ENCODE measurements at regions not wholly inside any gene's neighbourhood (a gene's known extent, or its start where the extent isn't known, plus 50 kb on each side); places are given as distances from the start of the nearest gene placed in this dataset.

DNA sequence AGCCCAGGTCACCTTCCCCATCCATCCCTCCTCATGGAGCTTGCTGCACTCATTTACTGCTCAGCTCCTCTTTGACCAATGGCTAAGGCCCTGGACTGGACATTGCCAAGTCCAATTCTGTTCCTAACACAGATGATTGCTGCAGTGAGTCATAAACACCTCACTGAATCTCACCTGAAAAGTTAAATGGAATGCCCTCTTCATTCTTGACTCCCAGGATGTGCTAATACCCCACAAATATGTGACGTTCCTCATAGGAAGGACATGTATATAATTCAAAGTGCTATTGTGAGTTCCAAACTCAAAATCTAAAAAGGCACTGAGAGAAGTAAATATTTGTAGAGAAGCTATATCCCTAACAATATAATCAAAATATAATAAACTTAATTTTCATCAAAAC is 73.5 kb upstream of the DLX6 start:
- no peak for DNase-seq

DNA sequence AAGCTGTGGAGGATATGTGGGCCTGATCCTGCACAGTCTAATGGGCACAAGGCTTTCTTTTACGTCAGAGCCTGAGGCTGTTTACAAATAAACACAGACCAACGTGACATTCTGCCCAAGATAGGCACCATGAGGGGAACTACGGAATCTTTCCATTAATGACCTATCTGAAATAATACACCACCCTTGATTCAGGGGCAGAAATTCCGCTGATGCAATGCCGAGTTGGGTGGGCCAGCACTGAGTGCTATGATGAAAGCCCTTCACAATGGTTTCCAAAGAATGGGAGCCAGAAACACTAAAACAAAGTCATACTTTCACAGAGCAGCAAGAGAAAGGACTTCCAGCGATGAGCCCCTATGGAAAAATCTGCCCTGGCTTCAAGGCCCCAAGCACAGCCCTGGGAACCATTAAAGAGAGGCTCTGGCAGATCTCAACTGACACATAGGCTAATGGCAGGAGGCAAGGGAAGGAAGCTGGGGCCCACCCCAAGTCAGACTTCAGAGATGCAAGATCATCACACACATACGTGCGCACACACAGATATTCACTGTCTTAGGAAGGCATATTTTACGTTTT is 72.2 kb upstream of the DLX6 start:
- no peak for DNase-seq

DNA sequence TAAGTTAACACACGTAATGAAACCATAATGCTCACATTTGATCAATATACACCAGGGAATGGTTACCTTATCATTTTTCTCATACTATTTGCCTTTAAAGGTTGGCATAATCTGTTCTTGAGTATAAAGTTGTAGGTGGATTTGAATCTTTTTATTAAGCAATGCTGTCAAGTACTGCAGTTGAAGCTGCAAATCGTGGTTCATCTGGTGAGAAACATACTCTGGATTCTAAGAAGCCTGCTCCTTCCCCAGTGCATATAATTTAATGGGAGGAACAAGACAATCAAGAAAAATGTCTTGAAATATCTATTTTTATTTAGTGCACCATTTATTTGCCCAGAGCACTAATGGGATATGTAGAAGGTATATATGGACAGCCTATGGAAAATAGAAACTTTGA is 68.7 kb upstream of the DLX6 start:
- no peak for DNase-seq

DNA sequence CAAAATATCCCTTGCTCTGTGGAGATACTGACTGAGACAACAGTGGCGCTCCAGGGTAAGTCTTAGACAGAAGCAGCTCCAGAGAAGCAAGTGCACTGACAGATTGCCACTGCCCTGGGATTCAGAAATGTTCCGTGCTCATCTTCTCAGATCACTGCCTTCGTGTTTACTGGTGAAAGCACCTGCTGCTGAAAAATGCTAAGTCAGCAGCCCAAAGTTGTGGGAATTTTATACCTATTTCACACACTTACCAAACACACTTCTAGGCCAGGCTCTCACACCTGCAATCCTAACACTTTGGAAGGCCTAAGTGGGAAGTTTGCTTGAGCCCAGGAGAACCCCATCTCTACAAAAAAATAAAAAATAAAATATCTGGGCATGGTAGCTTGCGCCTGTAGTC is 63.2 kb upstream of the DLX6 start:
- DNase-seq, result no peak

GRCh38 chr7:96949766-96950165 is 55.6 kb upstream of the DLX6 start:
- no peak for DNase-seq

DNA sequence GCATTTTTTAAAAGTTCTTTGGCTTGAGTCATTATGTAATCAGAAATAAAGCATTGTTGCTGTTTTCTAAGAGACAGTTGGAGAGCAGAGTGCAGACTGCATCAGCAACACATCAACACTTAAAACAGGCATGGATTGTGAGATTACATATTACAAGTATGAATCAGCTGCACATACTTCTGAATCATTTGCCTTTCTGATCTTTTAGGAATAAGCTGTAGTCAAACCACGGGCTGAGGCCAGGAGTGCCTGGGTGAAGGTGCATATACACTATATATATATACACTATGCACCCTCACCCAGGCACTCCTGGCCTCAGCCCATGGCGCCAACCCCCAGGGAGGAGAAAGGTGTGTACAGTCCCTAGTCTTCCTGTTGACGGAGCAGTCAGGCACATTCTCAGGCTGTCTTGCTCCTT is 52.4 kb upstream of the DLX6 start:
- DNase-seq, result no peak

- DNase-seq, result no peak
Measured at GRCh38 chr7:96953676-96954513, 51.5 kb upstream of the DLX6 start.
